H9 (cell line): ENCODE measurements at regions not wholly inside any gene's neighbourhood (a gene's known extent, or its start where the extent isn't known, plus 50 kb on each side); places are given as distances from the start of the nearest gene placed in this dataset.

Experiments used
- DNase-seq: peaks from one replicate; pipeline ENCODE4 v3.0.0-alpha.2; 2017
- H2AFZ ChIP-seq: one replicate; pipeline ENCODE4 v1.6.1; 2013; ENCODE audit warnings: mild to moderate bottlenecking, low read length, control low read depth, moderate library complexity
- H2AK5ac ChIP-seq: 2 replicates; pipeline ENCODE4 v1.6.1; 2013; ENCODE audit warnings: low read length, control low read depth, mixed read lengths; ENCODE audit not compliant: insufficient read length
- H2BK120ac ChIP-seq: one replicate; pipeline ENCODE4 v1.6.1; 2013; ENCODE audit warnings: low read depth, mild to moderate bottlenecking, low read length, control low read depth, inconsistent platforms; ENCODE audit not compliant: poor library complexity, severe bottlenecking
- H2BK12ac ChIP-seq: 2 replicates; pipeline ENCODE4 v1.6.1; 2013; ENCODE audit warnings: low read length, control low read depth, mixed read lengths, low read depth; ENCODE audit not compliant: insufficient read length
- H2BK15ac ChIP-seq: 2 replicates; pipeline ENCODE4 v1.6.1; 2013; ENCODE audit warnings: low read depth, low read length, control low read depth
- H2BK20ac ChIP-seq: one replicate; pipeline ENCODE4 v1.6.1; 2013; ENCODE audit warnings: low read depth, mild to moderate bottlenecking, low read length, control low read depth, inconsistent platforms; ENCODE audit not compliant: poor library complexity, severe bottlenecking
- H2BK5ac ChIP-seq: 2 replicates; pipeline ENCODE4 v1.6.1; 2013; ENCODE audit warnings: low read length, control low read depth, mixed read lengths; ENCODE audit not compliant: insufficient read length
- H3K14ac ChIP-seq: 2 replicates; pipeline ENCODE4 v1.6.1; 2013; ENCODE audit warnings: low read length, control low read depth; ENCODE audit not compliant: insufficient read depth
- H3K18ac ChIP-seq: 2 replicates; pipeline ENCODE4 v1.6.1; 2013; ENCODE audit warnings: low read depth, mild to moderate bottlenecking, mixed read lengths, low read length, control low read depth; ENCODE audit not compliant: insufficient read length
- H3K23ac ChIP-seq: 2 replicates; pipeline ENCODE4 v1.6.1; 2013; ENCODE audit warnings: low read length, control low read depth, mixed read lengths, low read depth; ENCODE audit not compliant: insufficient read length
- H3K23me2 ChIP-seq: 2 replicates; pipeline ENCODE4 v1.6.1; 2013; ENCODE audit warnings: low read depth, mild to moderate bottlenecking, mixed read lengths, low read length, control low read depth; ENCODE audit not compliant: insufficient read length, poor library complexity, severe bottlenecking
- H3K27ac ChIP-seq: 2 replicates; pipeline ENCODE4 v1.5.1; 2013; ENCODE audit warnings: low read length, control low read depth, mixed read lengths, low read depth; ENCODE audit not compliant: insufficient read length
- H3K27me3 ChIP-seq: 2 replicates; pipeline ENCODE4 v1.6.1; 2013; ENCODE audit warnings: low read length, control low read depth, inconsistent platforms; ENCODE audit not compliant: insufficient read depth
- H3K4ac ChIP-seq: 2 replicates; pipeline ENCODE4 v1.6.1; 2013; ENCODE audit warnings: low read depth, mild to moderate bottlenecking, control low read depth, inconsistent platforms, low read length, moderate library complexity
- H3K4me1 ChIP-seq: 2 replicates; pipeline ENCODE4 v1.6.1; 2013; ENCODE audit warnings: low read length, control low read depth, inconsistent platforms; ENCODE audit not compliant: insufficient read depth
- H3K4me2 ChIP-seq: 2 replicates; pipeline ENCODE4 v1.6.1; 2013; ENCODE audit warnings: low read length, control low read depth, mixed read lengths; ENCODE audit not compliant: insufficient read length, insufficient read depth
- H3K56ac ChIP-seq: 2 replicates; pipeline ENCODE4 v1.6.1; 2013; ENCODE audit warnings: low read depth, mild to moderate bottlenecking, mixed read lengths, low read length, control low read depth; ENCODE audit not compliant: insufficient read length
- H3K79me1 ChIP-seq: 2 replicates; pipeline ENCODE4 v1.6.1; 2013; ENCODE audit warnings: low read depth, mild to moderate bottlenecking, moderate library complexity, low read length, control low read depth, inconsistent platforms; ENCODE audit not compliant: insufficient read depth, poor library complexity, severe bottlenecking
- H3K79me2 ChIP-seq: 2 replicates; pipeline ENCODE4 v1.6.1; 2013; ENCODE audit warnings: low read length, control low read depth, inconsistent platforms; ENCODE audit not compliant: insufficient read depth
- H3K9ac ChIP-seq: 2 replicates; pipeline ENCODE4 v1.6.1; 2013; ENCODE audit warnings: low read length, control low read depth, mixed read lengths; ENCODE audit not compliant: insufficient read length; ENCODE audit errors: extremely low read depth
- H3K9me3 ChIP-seq: one replicate; pipeline ENCODE4 v1.6.1; 2013; ENCODE audit warnings: low read depth, low read length, inconsistent platforms; ENCODE audit not compliant: control insufficient read depth
- H3T11ph ChIP-seq: one replicate; pipeline ENCODE4 v1.6.1; 2013; ENCODE audit warnings: mild to moderate bottlenecking, low read length, control low read depth, inconsistent platforms
- H4K20me1 ChIP-seq: one replicate; pipeline ENCODE4 v1.6.1; 2013; ENCODE audit not compliant: control insufficient read depth, insufficient read length, insufficient read depth
- H4K5ac ChIP-seq: 2 replicates; pipeline ENCODE4 v1.6.1; 2013; ENCODE audit warnings: low read depth, mild to moderate bottlenecking, mixed read lengths, low read length, control low read depth; ENCODE audit not compliant: insufficient read length
- H4K8ac ChIP-seq: replicated peaks from 2 replicates; pipeline ENCODE4 v1.6.1; 2013; ENCODE audit warnings: low read length, control low read depth, mixed read lengths, low read depth; ENCODE audit not compliant: insufficient read length
- H4K91ac ChIP-seq: 2 replicates; pipeline ENCODE4 v1.6.1; 2013; ENCODE audit warnings: low read depth, mild to moderate bottlenecking, moderate library complexity, mixed read lengths, low read length, control low read depth; ENCODE audit not compliant: insufficient read length
- H3K27ac Mint-ChIP-seq, 3 experiments: 2 replicates in 2 of 3; 3 replicates in 1 of 3; pipeline ENCODE4 v1.8.0; 2020 to 2021; ENCODE audit warnings: mixed read lengths in 3 of 3, mild to moderate bottlenecking in 1 of 3, moderate library complexity in 1 of 3
- H3K27me3 Mint-ChIP-seq: 2 replicates; pipeline ENCODE4 v1.8.0; 2021; ENCODE audit warnings: low read depth, mild to moderate bottlenecking, moderate library complexity, mixed read lengths
- H3K36me3 Mint-ChIP-seq, 3 experiments: 2 replicates in 2 of 3; 3 replicates in 1 of 3; pipeline ENCODE4 v1.8.0; 2020 to 2021; ENCODE audit warnings: low read depth in 3 of 3, mixed read lengths in 3 of 3; ENCODE audit not compliant: insufficient read depth in 1 of 3
- H3K4me1 Mint-ChIP-seq, 2 experiments: 2 replicates each; pipeline ENCODE4 v1.8.0; 2020; ENCODE audit warnings: mixed read lengths in 2 of 2
- H3K4me3 Mint-ChIP-seq, 2 experiments: 2 replicates in 1 of 2; 3 replicates in 1 of 2; pipeline ENCODE4 v1.8.0; 2020 to 2021; ENCODE audit warnings: mild to moderate bottlenecking in 2 of 2, mixed read lengths in 2 of 2, moderate library complexity in 1 of 2
- H3K9me3 Mint-ChIP-seq, 2 experiments: 2 replicates in 1 of 2; 3 replicates in 1 of 2; pipeline ENCODE4 v1.8.0; 2020; ENCODE audit warnings: mild to moderate bottlenecking in 2 of 2, mixed read lengths in 2 of 2, moderate library complexity in 1 of 2
- CTCF ChIP-seq: fragments of 200-600 bp; sonication (generic); conservative IDR thresholded peaks from 3 replicates; pipeline ENCODE4 v1.8.0; 2021; ENCODE audit warnings: antibody characterized with exemption, mild to moderate bottlenecking
- WGBS: extraction: QIAGEN DNeasy Blood & Tissue Kit; methylation state at CpG from one replicate; pipeline ENCODE4 v1.1.7; 2013; ENCODE audit warnings: missing lambda C conversion rate, low lambda C conversion rate, mixed read lengths; ENCODE audit not compliant: insufficient read length; ENCODE audit errors: extremely low coverage; 5-methylcytosine and 5-hydroxymethylcytosine counted together

GRCh38 chr2:211127501-211127900 is 571.1 kb downstream of the CPS1 start:
- H3K9me3 Mint-ChIP-seq = no peaks in the 10 kb centered on the region
- WGBS = no CpG with 5 or more reads among the region's 2 CpGs

More at GRCh38 chr2:211127501-211127900, 571.1 kb downstream of the CPS1 start:
- no peak overlapping the region for H3K23ac ChIP-seq
- no peaks in the 10 kb centered on the region for H4K20me1 ChIP-seq
- H2BK12ac ChIP-seq = no peak overlapping the region
- no peaks in the 10 kb centered on the region for H3K79me1 ChIP-seq
- H3T11ph ChIP-seq = no peak overlapping the region
- H3K18ac ChIP-seq = no peak overlapping the region
- no peak overlapping the region for H2AK5ac ChIP-seq
- peaks cover 0 to 7% of the 10 kb centered on the region in 2 experiments; a peak in 2 of 4 replicates for H3K4me1 Mint-ChIP-seq
- H2BK120ac ChIP-seq = no peak overlapping the region
- no peak overlapping the region for H2BK20ac ChIP-seq
- H3K27me3 ChIP-seq = no peaks in the 10 kb centered on the region
- H3K14ac ChIP-seq = no peak overlapping the region
- no peak overlapping the region for H3K9ac ChIP-seq
- no peaks in the 10 kb centered on the region; the same call in 1 of the 2 replicates for H3K4me1 ChIP-seq
- no peak overlapping the region for H2BK15ac ChIP-seq
- no peaks in the 10 kb centered on the region for H3K79me2 ChIP-seq
- no peak for DNase-seq
- H3K56ac ChIP-seq = no peak overlapping the region
- no peak overlapping the region for H3K27ac ChIP-seq
- H3K23me2 ChIP-seq = no peaks in the 10 kb centered on the region
- H2AFZ ChIP-seq = no peak overlapping the region
- H4K5ac ChIP-seq = no peak overlapping the region
- H3K4ac ChIP-seq = no peak overlapping the region
- H4K8ac ChIP-seq = no peak overlapping the region
- H3K9me3 ChIP-seq = no peaks in the 10 kb centered on the region
- H3K36me3 Mint-ChIP-seq = no peaks in the 10 kb centered on the region
- TF ChIP-seq CTCF = no peak
- H3K4me2 ChIP-seq = no peak overlapping the region
- no peak overlapping the region for H2BK5ac ChIP-seq
- H3K27me3 Mint-ChIP-seq = no peaks in the 10 kb centered on the region
- no peak overlapping the region for H3K4me3 Mint-ChIP-seq
- no peak overlapping the region for H3K27ac Mint-ChIP-seq
- H4K91ac ChIP-seq = no peak overlapping the region
